OCI-LY3 (cell line): ENCODE measurements at regions not wholly inside any gene's neighbourhood (a gene's known extent, or its start where the extent isn't known, plus 50 kb on each side); places are given as distances from the start of the nearest gene placed in this dataset.

Experiments
- EZH2phosphoT487 ChIP-seq: fragments of 200-600 bp; shearing (Covaris generic); IDR thresholded peaks from 2 replicates; pipeline ENCODE4 v1.6.1; 2018; ENCODE audit warnings: antibody characterized with exemption, mixed run types, low read depth
- TF ChIP-seq, protein P1 (sequence below): fragments of 200-600, 300-600 bp; sonication (generic); IDR thresholded peaks from 2 replicates; pipeline ENCODE4 v1.5.1; 2014; ENCODE audit warnings: antibody characterized with exemption, low read length, low read depth

- TF ChIP-seq, protein P1, sequence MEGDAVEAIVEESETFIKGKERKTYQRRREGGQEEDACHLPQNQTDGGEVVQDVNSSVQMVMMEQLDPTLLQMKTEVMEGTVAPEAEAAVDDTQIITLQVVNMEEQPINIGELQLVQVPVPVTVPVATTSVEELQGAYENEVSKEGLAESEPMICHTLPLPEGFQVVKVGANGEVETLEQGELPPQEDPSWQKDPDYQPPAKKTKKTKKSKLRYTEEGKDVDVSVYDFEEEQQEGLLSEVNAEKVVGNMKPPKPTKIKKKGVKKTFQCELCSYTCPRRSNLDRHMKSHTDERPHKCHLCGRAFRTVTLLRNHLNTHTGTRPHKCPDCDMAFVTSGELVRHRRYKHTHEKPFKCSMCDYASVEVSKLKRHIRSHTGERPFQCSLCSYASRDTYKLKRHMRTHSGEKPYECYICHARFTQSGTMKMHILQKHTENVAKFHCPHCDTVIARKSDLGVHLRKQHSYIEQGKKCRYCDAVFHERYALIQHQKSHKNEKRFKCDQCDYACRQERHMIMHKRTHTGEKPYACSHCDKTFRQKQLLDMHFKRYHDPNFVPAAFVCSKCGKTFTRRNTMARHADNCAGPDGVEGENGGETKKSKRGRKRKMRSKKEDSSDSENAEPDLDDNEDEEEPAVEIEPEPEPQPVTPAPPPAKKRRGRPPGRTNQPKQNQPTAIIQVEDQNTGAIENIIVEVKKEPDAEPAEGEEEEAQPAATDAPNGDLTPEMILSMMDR: no peak
- TF ChIP-seq EZH2phosphoT487: no peak
Measured at GRCh38 chr13:50511877-50512341, 331.6 kb downstream of the DLEU7 start.
